Activated CD4-positive, alpha-beta T cell treated with anti-CD3 and anti-CD28 coated beads, Interleukin-10, Interleukin-2, amounts not matched to agents 100 ng/mL and 50 ng/mL, durations not matched to agents 16 hours and 8 hours (primary cell): ENCODE measurements at regions not wholly inside any gene's neighbourhood (a gene's known extent, or its start where the extent isn't known, plus 50 kb on each side); places are given as distances from the start of the nearest gene placed in this dataset.
"Not testable (repeated sequence)": the region's sequence is repeated elsewhere in the genome, so short reads cannot be mapped to it uniquely, and the experiment has no call there.

Source experiments
- DNase-seq: peaks from one replicate; pipeline ENCODE4 v3.0.0-alpha.2; 2020

GRCh38 chr17:70891306-70891705, 722.0 kb downstream of the KCNJ2 start:
- DNase-seq, result no peak

GRCh38 chr17:70892527-70892926, 723.2 kb downstream of the KCNJ2 start:
- DNase-seq, result no peak

GRCh38 chr17:70896843-70897242, 727.5 kb downstream of the KCNJ2 start:
- no peak for DNase-seq

- no peak for DNase-seq
Observed at GRCh38 chr17:70897446-70897845, 728.1 kb downstream of the KCNJ2 start.

GRCh38 chr17:70901870-70902269, 732.5 kb downstream of the KCNJ2 start:
- no peak for DNase-seq

GRCh38 chr17:70905796-70906195, 736.5 kb downstream of the KCNJ2 start:
- no peak for DNase-seq

- DNase-seq, result no peak
Observed at GRCh38 chr17:70906808-70907207, 737.5 kb downstream of the KCNJ2 start.

GRCh38 chr17:70912716-70913485, 743.6 kb downstream of the KCNJ2 start:
- DNase-seq, result no peak

GRCh38 chr17:70916469-70916868, 747.1 kb downstream of the KCNJ2 start:
- no peak for DNase-seq

- DNase-seq, result no peak
Observed at GRCh38 chr17:70919241-70919640, 749.9 kb downstream of the KCNJ2 start.

GRCh38 chr17:70920416-70920815, 751.1 kb downstream of the KCNJ2 start:
- no peak for DNase-seq

- DNase-seq, result no peak
Observed at GRCh38 chr17:70922268-70922667, 752.9 kb downstream of the KCNJ2 start.

- DNase-seq, result no peak
Observed at GRCh38 chr17:70924776-70925175, 755.4 kb downstream of the KCNJ2 start.

- DNase-seq, result no peak
Observed at GRCh38 chr17:70929226-70929625, 759.9 kb downstream of the KCNJ2 start.

- no peak for DNase-seq
Observed at GRCh38 chr17:70934231-70934630, 764.9 kb downstream of the KCNJ2 start.

- DNase-seq, result no peak
Observed at GRCh38 chr17:70934835-70935234, 765.5 kb downstream of the KCNJ2 start.

GRCh38 chr17:70936724-70937123, 767.4 kb downstream of the KCNJ2 start:
- no peak for DNase-seq

- no peak for DNase-seq
Observed at GRCh38 chr17:70938336-70938735, 769.0 kb downstream of the KCNJ2 start.

- no peak for DNase-seq
Observed at GRCh38 chr17:70945386-70945785, 776.1 kb downstream of the KCNJ2 start.

- DNase-seq, result no peak
Observed at GRCh38 chr17:70947215-70947614, 777.9 kb downstream of the KCNJ2 start.

- no peak for DNase-seq
Observed at GRCh38 chr17:70947636-70948565, 778.6 kb downstream of the KCNJ2 start.

GRCh38 chr17:70953140-70953539, 783.8 kb downstream of the KCNJ2 start:
- DNase-seq, result not testable (repeated sequence)

GRCh38 chr17:70955441-70955840, 786.1 kb downstream of the KCNJ2 start:
- DNase-seq, result no peak

- no peak for DNase-seq
Observed at GRCh38 chr17:70956726-70957125, 787.4 kb downstream of the KCNJ2 start.
